ENCODE measurements at regions not wholly inside any gene's neighbourhood (a gene's known extent, or its start where the extent isn't known, plus 50 kb on each side); places are given as distances from the start of the nearest gene placed in this dataset.

GRCh38 chr5:133708331-133708850 is 96.0 kb upstream of the FSTL4 start:
- TF ChIP-seq, protein P1, sequence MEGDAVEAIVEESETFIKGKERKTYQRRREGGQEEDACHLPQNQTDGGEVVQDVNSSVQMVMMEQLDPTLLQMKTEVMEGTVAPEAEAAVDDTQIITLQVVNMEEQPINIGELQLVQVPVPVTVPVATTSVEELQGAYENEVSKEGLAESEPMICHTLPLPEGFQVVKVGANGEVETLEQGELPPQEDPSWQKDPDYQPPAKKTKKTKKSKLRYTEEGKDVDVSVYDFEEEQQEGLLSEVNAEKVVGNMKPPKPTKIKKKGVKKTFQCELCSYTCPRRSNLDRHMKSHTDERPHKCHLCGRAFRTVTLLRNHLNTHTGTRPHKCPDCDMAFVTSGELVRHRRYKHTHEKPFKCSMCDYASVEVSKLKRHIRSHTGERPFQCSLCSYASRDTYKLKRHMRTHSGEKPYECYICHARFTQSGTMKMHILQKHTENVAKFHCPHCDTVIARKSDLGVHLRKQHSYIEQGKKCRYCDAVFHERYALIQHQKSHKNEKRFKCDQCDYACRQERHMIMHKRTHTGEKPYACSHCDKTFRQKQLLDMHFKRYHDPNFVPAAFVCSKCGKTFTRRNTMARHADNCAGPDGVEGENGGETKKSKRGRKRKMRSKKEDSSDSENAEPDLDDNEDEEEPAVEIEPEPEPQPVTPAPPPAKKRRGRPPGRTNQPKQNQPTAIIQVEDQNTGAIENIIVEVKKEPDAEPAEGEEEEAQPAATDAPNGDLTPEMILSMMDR (IDR thresholded peaks at IDR 0.05) = no peak
- no peak for TF ChIP-seq POLR2A (IDR thresholded peaks at IDR 0.05)
